HT-29 (cell line): ENCODE measurements at regions not wholly inside any gene's neighbourhood (a gene's known extent, or its start where the extent isn't known, plus 50 kb on each side); places are given as distances from the start of the nearest gene placed in this dataset.

ENCODE experiments used
- DNase-seq: peaks from one replicate; pipeline ENCODE4 v3.0.0-alpha.2; 2015; ENCODE audit warnings: low spot score

- DNase-seq, result no peak
These were observed 278.7 kb downstream of the NPR3 start for GRCh38 chr5:32989815-32990214.

DNA sequence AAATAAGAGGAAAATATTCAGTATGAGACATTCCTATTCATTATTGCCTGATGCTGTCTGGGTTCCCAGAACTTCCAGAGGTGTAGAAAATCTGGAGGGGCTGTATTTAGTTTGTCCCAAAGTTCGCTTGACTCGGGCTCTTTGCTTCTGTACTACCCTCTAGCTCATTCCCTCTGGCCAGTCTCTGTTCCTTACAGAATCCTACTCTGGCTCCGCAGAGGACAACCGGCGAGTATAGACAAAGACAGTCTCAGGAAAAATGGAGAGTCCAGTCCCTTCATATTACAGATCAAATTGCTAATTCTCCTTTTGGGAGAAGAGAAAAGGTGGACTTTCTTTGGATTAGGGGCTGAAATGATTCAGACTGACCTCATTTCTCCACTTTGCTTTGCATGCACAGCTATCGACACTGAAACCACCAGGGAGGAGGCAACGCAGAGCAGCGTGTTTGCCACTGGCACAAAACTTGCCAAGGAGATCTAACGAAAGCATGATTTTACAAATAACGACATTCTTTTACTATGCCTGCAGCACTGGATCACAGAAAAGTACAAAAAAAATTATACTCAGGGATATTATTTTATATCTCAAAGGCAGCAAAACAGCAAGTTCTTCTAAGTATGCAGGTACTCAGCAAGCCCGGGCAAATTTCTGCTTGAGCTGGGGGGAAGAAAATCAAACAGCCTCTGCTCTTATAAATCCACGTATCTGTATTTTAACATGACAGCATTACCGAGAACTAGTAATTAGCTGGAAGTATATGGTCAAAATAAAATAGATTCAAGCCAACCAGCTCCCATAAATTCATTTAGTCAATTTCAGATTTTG lies 279.7 kb downstream of the NPR3 start:
- DNase-seq, result no peak

- no peak for DNase-seq
These were observed 280.3 kb downstream of the NPR3 start for GRCh38 chr5:32991421-32991815.

- no peak for DNase-seq
These were observed 285.2 kb downstream of the NPR3 start for GRCh38 chr5:32996336-32996735.

DNA sequence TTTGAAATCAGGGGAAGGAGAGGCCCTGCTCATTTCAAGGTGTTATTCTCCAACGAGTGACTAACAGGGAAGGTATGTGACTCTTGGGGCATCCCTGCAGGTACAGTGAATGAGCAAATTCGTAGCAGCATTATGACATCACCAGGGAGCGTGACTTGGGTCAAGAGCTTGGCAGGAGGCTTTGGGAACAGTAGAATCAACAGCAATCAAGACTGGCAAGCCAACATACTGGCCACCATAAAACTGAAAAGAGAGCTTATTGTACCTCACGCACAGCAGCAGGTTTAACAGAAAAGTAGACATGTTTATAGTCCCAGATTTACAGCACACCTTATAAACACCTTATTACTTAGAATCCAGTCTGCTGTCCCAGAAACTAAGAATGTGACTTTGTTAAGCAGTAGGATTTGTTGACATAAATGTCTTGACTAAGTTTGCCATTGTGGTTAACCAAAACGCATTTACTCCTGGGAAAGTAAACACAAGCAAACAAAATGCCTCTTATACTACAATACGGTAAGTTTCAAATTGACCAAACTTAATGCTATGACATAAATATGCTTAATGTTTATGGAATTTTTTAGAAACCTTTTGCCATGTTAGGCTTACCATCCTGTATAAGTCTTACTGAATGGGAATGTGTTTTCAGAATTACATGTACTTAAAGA lies 297.8 kb downstream of the NPR3 start:
- no peak for DNase-seq

- DNase-seq, result no peak
These were observed 299.7 kb downstream of the NPR3 start for GRCh38 chr5:33010846-33011245.

GRCh38 chr5:33011801-33012200 lies 300.7 kb downstream of the NPR3 start:
- DNase-seq, result no peak

- no peak for DNase-seq
These were observed 312.5 kb downstream of the NPR3 start for GRCh38 chr5:33023649-33024048.

DNA sequence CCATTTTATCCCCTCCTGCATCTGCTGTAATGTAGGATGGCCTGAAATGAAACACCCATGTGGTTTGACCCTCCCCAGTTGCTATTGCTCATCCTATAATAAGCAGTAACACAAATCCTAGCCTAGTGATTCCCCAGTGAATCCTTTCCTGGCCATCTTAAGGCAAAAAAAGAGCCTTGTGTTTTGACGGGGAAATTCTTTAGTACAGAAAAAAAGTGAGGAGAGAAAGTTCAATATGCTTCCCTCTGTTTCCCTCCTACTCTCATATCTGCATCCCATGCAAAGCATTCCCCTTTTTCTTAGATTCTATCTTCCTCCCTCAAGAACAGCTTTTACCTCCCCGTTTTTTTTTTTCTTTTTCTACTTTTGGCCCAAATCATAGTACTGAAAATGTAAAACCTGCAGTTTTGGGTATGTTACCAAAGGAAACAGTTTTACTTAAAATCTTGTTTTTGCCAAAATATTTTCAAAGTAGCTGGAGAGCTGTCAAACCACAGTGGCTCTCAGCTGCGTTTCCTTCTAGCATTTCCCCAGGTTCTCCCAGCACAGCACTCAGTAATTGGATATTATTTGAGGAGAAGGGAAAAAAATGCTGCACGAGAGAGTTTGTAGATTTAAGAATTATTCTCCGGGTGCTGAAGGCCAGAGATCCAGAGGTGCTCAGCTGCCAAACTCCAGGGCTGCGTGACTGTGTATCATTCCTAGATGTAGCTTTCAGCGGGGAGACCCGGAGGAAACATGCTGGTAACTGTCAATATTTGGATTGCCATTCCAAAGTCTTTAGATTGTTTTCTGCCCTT lies 321.4 kb downstream of the NPR3 start:
- DNase-seq, result no peak

DNA sequence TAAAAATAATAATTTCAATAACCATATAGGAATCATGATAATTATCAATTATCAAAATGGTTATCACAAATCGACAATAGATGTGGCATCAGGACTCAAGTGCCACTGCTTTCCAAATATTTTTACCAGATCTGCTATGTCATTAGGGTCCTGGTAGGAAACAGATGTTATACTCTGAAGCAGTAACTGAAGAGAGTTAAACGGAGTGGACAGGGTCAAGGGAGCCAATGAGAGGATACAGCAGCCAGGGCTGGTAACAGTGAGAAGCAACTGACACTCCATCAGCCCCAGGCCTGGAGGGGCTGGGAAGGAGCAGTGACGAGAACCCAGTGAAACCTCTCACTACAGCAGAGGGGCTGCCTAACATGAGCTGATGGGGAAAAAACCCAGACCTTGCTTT lies 322.4 kb downstream of the NPR3 start:
- DNase-seq, result no peak

DNA sequence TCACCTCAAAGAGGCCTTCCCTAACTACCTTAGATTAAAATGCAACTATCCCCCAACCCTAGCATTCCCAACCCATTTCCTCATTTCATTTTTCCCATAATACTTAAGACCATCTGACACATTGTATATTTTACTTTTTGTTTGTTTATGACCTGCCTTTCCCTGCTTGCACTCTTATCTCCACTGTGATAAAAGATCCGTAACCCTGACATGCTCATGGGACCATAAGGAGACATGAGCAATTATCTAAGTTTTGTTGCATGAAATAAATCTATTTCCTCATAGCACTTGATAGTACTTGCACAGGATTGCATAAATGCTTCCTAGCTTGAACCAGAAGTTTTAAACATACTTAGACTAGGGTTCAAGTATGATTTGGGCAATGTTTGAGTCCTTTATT lies 323.7 kb downstream of the NPR3 start:
- DNase-seq, result no peak

- no peak for DNase-seq
These were observed 324.9 kb downstream of the NPR3 start for GRCh38 chr5:33035851-33036527.

- DNase-seq, result no peak
These were observed 326.0 kb downstream of the NPR3 start for GRCh38 chr5:33037076-33037475.

- no peak for DNase-seq
These were observed 330.5 kb downstream of the NPR3 start for GRCh38 chr5:33041586-33041985.

DNA sequence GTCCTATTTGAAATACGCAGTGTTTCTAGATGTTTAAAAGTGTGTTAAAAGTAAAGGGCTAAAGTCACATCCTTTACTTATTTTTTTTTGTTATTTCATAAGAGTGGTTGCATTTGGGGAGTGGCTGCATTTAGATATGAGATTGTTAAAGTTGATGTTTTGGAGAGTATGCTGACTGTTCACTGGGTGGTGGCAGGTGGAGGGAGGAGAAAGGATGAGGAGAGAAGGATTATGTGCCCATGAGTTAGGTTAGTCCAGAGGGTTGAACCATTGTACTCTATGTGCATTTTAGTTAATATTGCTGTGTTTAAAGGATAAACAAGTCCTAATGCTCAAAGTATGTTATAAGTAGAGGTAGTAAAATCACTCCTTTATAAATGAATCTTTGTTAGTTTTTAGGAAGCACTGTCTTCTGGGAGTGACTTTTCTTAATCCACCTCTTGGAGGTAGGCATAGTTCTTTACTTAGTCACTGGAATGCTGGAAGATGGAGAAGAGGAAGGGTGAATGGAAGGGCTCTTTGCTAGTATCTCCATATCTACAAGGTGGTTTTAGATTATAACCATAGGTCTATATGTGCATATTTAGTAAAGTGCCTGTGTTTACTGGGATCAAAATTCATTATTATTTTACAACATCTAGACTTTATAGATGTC lies 332.3 kb downstream of the NPR3 start:
- DNase-seq, result no peak

- DNase-seq, result no peak
These were observed 335.0 kb downstream of the NPR3 start for GRCh38 chr5:33046091-33046490.

- no peak for DNase-seq
These were observed 337.2 kb downstream of the NPR3 start for GRCh38 chr5:33048315-33048714.

DNA sequence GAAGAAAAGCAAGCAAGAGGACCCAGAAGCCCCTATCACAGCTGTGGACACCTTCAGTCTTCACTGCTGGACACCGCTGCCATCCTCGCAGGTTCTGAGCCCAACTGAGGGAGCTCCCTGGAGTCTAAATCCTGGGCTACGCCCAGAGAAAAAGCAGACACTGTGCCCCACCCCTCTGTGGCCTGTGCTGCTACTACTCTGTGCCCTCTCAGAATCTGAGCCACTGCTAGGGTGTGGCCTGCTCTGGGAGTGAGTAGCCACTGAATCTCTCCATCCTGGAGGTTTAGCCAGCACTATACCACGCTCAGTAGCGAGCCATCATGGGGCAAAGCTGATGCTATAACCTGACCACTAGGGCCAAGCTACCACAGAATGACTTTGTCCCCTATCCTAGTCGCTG lies 338.2 kb downstream of the NPR3 start:
- no peak for DNase-seq

DNA sequence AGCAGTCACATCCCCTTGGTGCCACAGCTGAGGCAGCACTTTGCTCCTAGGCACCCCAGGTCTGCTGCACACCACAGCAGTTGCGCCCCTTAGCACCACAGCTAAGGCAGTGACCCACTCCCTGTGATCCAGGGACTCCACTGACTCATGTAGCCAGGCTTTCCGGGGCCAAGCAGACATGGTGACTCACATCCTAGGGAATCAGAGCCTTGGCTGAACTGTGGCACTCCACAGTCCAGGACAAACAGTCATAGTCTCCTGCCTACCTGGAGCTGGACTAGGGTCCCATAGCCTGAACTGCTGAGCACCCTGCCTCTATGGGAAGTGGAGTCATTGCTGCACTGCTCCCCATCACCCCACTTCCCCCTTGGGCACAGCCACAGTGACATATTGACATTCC lies 338.7 kb downstream of the NPR3 start:
- no peak for DNase-seq

DNA sequence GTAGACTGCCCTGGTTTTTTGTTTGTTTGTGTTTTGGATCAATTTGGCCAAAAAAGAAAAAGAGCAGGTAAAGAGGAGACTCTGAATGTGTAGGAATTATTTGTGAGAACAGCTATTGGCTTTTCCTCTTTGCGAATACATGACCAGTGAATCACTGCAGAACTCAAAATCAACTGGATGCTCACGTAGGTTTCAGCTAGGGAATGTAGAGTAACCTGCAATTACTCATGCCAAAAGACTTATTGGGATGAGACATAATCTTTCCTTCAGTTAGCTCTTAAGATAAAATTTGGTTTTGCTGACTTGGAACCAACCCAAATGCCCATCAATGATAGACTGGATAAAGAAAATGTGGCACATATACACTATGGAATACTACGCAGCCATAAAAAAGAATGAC lies 348.0 kb downstream of the NPR3 start:
- DNase-seq, result no peak

GRCh38 chr5:33065131-33065530 lies 354.0 kb downstream of the NPR3 start:
- DNase-seq, result no peak
